Retinal pigment epithelial cell (primary cell): ENCODE measurements at regions not wholly inside any gene's neighbourhood (a gene's known extent, or its start where the extent isn't known, plus 50 kb on each side); places are given as distances from the start of the nearest gene placed in this dataset.

Experiments
- DNase-seq: peaks from one replicate; pipeline ENCODE4 v3.0.0-alpha.2; 2010; ENCODE audit warnings: low read depth
- H3K4me3 ChIP-seq: 2 replicates; pipeline ENCODE4 v1.5.1; 2011; ENCODE audit warnings: mild to moderate bottlenecking, low read length, control low read depth, moderate library complexity
- TF ChIP-seq, protein P1 (sequence below): conservative IDR thresholded peaks from 2 replicates; pipeline ENCODE4 v1.5.1; 2011; ENCODE audit warnings: low read depth, low read length, control low read depth, inconsistent platforms

GRCh38 chr15:25236861-25237155, 202.0 kb downstream of the UBE3A start:
- DNase-seq, result no peak
- no peak overlapping the region for H3K4me3 ChIP-seq
- TF ChIP-seq, protein P1, sequence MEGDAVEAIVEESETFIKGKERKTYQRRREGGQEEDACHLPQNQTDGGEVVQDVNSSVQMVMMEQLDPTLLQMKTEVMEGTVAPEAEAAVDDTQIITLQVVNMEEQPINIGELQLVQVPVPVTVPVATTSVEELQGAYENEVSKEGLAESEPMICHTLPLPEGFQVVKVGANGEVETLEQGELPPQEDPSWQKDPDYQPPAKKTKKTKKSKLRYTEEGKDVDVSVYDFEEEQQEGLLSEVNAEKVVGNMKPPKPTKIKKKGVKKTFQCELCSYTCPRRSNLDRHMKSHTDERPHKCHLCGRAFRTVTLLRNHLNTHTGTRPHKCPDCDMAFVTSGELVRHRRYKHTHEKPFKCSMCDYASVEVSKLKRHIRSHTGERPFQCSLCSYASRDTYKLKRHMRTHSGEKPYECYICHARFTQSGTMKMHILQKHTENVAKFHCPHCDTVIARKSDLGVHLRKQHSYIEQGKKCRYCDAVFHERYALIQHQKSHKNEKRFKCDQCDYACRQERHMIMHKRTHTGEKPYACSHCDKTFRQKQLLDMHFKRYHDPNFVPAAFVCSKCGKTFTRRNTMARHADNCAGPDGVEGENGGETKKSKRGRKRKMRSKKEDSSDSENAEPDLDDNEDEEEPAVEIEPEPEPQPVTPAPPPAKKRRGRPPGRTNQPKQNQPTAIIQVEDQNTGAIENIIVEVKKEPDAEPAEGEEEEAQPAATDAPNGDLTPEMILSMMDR, result no peak

DNA sequence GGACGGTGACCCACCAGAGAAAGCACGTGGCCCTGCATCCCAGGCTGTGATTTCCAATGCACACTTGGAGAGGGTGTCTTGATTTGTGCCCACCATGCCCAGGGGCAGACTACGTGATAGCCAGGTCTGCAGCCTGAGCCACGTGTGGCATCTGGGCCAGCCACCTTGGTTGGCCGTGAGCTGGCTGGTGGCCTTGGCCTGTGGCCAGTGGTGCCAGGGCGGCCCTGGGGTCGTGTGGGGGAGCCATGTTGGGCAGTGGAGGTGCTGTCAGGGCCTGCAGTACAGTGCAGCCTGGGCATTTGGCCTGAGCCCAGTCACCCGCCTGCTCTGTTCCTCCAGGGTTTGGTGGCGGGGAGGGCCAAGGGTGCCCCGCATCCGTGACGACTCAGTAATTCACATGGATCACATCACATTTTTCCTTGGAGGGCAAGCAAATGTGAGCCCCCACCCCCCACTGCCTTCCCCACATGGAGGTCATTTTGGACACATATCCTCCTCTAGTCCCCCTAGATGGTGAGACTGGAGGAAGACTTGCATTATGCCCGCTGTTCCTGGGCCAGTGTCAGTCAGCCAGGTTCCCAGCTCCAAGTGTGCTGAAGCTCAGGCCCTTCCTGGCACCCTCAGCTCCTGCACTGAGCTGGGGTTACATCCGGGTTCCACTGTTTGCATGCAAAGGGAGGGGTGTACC, 201.4 kb downstream of the UBE3A start:
- DNase-seq, result no peak

DNA sequence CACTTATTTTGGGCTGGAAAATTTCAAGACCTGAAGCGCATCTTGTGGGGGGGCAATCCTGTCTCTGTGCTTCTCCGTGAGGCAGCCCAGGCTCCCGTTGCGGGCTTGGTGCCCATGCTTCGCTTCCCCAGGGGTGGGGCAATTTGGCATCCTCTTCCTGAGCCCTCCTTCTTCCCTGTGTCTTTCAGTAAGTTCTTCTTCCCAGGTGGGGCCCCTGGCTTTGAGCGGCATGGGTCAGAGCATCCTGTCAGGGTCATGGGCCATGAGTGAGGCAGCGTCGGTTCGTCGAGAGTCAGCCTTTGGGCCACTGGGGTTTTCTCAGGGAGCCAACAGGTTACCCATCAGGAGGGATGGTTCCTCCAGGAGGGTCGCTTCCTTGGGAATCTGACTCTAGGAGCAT, 200.7 kb downstream of the UBE3A start:
- no peak overlapping the region for H3K4me3 ChIP-seq

More for the DNA sequence above, 201.4 kb downstream of the UBE3A start:
- H3K4me3 ChIP-seq, result no peak overlapping the region
- TF ChIP-seq, protein P1, result no peak

DNA sequence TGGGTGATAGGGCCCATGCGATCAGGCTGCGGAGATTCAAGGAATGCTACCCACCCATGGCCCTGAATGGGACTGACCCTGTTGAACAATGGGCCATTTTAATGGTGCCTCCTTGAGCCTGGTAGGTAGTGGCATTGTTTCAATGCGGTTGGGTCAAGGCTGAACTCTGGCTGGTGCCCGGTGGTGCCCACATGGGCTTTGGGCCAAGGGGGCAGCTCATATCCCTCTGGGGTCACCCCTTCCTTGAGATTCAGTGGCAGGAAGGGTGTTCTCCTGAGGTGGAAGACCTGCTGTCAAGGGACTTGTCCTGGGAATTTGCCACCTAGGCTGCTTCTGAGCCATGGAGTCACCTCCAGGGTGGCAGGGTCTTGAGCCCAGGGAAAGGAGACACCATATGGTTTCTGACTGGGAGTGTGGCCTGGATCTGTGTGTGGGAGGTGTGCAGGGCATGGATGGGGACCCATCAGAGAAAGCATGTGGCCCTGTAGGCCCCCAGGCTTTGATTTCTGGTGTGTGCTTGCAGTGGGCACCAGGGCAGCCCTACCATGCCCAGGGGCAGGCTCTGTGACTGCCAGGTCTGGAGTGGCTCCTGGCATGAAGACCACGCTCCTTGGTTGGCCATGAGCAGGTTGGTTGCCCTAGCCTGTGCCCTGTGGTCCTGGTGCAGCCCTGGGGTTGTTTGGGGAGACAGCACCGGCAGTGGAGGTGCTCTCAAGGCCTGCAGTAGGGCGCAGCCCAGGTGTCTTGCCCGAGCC, 199.9 kb downstream of the UBE3A start:
- H3K4me3 ChIP-seq, result no peak overlapping the region
- DNase-seq, result no peak
- TF ChIP-seq, protein P1, result no peak

More for the DNA sequence above, 200.7 kb downstream of the UBE3A start:
- DNase-seq, result no peak
- TF ChIP-seq, protein P1, result no peak

GRCh38 chr15:25239471-25240345, 199.1 kb downstream of the UBE3A start:
- DNase-seq, result no peak
- TF ChIP-seq, protein P1, result no peak
- no peak overlapping the region for H3K4me3 ChIP-seq

- no peak for DNase-seq
- no peak overlapping the region for H3K4me3 ChIP-seq
- TF ChIP-seq, protein P1, result no peak
These were observed 198.3 kb downstream of the UBE3A start for GRCh38 chr15:25240461-25241021.
